T-helper 1 cell (primary cell): ENCODE measurements at regions not wholly inside any gene's neighbourhood (a gene's known extent, or its start where the extent isn't known, plus 50 kb on each side); places are given as distances from the start of the nearest gene placed in this dataset.

Experiments
- DNase-seq, 5 donors: peaks; one replicate each; pipeline ENCODE4 v3.0.0-alpha.2; 2012 to 2020

DNA sequence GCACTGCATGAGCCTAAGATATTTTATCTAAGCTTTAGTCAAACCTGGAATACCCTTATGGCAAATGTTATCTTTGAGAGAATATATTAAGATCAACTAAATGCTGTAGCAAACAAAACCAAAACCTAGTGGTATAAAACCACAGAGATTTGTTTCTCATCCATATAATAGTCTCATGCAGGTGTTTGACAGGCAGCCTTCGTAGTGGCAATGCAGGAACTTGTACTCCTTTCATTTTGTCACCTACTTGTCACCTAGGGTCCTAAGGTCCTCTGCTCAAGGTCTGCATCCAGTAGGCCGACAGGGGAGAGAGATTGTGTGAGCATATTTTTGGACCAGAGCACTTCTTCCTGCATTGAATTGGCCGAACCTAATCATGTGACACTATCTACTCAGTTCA, 352.6 kb downstream of the GPR37 start:
- DNase-seq, result no peak

DNA sequence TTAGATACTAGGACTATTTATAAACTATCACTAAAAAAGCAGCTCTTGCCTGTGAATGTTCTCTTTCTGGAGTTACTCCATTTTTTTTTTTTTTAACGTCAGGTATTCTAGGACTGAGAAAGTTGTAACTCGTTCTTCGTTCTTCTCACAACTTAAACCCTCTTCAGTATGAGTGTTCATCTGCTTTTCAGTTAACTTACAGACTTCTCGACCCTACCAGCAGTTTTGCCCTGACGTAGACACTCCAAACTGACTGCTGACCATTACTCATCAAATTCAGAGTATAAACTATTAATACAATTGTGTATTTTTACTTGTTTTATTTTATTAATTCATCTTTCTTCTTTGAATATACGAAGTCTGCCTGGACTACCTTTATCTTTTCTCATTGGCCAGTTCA, 353.1 kb downstream of the GPR37 start:
- no peak for DNase-seq

DNA sequence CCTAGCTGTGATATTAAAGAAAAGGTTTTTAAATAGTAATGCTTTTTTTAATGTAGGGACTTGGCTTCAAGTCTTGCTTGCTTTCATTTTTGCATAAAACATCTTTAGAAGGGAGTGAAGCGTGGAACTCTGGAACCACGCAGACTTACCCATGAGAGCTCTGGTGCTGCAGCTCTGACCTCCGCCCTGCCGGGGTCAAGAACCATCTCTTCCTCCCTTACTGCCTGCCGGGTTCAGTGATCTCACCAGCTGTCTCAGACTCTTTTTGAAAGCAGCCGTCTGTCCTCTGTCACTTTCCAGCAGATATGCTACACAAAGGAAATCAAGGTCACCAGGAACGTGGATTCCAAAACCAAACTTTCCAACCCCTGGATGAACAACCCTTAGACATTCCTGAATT, 353.8 kb downstream of the GPR37 start:
- no peak for DNase-seq

DNA sequence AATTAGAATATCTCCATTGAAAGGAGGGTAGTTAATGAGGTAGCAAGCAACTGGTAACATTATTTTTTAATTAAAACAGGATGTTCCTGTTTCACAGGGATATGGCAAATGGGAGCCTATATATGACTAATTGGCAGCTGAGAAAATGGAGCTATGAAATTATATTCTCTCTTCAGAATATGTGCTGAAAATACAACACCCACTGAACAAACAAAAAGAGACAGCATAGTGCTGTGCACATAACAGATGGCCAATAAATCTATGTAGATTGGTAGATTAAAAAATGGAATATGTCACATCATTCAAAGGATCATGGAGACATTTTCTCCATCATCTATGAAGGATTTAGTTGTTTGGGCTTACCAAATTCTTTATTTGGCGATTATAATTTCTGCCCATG, 362.0 kb downstream of the GPR37 start:
- DNase-seq, result no peak

DNA sequence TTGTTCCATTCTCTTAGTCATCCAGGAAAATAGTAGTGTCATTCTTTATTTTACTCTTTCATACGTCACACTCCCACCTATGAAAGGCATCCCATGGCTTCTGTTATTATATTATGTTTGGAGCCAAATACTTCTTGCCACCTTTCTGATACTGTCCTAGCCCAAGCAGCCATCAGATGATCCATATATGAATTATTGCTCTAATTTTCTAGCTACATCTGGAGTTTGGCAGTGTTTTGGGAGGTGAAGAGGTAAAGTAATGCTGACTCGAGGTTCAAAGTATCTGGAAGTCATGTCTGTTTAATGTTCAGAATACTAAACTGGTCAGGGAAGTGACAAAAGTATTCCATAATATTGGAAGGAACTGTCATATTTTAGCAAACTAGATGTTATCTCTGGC, 362.5 kb downstream of the GPR37 start:
- DNase-seq, result no peak

DNA sequence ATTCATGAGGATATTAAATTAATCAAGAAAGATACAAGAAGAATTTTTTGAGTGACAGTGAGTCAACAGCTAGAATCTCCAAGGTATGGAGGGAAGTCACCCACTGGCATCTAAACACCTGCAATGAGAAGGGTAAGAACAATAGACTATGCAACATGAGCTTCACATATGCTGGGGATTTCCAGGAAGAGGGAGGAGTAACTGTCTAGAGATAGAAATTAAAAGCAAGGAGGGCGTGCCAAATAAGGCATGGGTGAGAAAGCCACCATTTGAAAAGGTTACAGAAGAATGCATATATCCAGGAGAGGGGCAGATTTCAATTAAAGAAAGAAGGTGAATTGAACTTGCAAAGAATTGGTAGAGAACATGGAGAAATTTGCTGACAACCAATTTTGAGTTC, 365.7 kb downstream of the GPR37 start:
- DNase-seq, result no peak

DNA sequence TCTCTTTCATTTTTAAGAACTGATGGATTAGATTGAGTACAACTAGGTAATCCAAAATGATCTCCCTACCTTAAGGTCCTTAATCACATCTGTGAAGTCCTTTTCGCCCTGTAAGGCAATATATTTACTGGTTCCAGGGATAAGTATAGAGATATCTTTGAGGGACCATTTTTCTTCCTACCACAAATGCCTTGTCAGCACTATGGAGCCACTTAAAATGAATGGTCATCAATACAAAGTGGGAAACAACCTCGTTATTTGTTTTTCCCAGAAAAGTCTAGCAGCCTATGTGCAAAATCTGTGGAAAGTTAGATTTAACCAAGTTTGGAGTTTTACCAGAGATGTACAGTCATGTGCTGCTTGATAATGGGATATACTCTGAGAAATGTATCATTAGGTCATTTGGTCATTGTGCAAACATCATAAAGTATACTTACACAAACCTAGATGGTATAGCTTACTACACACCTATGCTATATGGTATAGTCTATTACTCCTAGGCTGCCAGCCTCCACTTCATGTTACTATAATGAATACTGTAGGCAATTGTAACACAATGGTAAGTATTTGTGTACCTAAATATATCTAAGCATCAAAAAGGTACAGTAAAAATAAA, 366.2 kb upstream of the TMEM229A start:
- DNase-seq, result no peak

DNA sequence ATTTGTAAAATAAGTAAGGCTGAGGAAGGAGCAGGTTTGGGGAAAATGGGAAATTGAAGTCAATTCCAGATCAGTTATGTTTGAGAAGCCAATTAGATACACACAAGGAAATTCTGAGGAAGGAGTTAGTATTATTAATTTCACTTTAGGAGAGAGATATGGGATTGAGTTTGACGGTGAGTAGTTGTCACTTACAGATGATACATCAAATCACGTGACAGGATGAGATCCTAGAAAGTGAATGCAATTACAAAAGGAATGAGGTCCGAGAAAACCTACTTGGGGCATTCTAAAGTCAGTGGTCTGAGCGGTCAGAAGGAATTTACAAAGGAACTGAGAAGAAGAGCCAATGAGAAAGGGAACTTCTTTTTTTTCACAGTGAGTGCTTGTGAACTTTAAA, 364.3 kb upstream of the TMEM229A start:
- DNase-seq, result no peak

DNA sequence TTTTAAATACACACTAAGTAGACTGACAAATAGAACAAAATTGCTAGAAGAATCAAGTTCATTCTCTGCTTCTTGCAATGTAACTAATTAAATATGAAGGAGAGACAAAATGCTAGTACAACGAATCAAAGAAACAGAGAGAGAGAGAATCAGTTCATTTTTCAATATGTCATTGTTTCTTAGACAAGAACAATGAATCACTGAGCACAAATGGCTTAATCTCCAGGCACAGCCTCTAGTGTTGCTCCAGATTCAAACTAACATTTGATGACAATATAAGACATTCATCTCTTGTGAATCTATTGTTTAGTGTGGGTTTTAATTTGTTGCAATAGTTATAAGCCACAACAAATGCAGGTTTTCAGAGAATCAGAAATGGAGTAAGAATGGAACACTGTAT, 357.4 kb upstream of the TMEM229A start:
- DNase-seq, result no peak

DNA sequence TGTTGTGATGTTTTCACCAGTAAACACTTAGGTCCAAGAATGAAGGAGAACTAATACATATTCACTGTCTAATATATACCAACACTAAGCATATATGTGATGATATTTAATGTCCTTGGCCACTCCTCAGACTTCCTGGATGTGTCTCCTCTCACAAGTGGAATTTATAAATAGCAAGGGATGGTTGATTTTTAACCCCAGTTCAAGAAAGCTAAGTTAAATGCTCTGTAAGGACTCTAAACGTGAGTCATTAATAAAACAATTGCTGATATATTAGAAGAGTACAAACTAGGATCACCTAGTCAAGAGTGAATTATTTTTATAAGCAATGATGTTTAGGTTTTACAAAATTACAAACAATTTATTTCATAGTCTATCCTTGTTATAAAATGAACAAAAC, 355.9 kb upstream of the TMEM229A start:
- no peak for DNase-seq

DNA sequence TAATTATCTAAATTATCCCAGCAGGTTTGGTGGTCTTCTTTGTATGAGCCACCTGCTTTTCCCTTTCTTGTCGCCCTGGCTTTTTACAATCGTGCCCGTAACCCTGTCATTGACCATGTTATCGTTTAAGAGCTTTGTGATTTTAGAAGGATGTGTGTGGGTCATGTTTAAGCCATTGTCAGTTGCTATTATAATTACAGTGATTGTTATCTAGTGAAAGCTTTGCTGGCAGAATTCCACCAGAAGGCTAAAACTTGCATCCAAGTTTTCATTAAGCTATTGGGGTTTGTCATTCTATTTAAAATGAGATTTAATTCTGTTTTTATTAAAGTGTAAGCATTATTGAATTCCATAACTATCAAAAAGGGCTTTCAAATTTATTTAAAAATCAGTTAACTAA, 354.2 kb upstream of the TMEM229A start:
- DNase-seq, result no peak

DNA sequence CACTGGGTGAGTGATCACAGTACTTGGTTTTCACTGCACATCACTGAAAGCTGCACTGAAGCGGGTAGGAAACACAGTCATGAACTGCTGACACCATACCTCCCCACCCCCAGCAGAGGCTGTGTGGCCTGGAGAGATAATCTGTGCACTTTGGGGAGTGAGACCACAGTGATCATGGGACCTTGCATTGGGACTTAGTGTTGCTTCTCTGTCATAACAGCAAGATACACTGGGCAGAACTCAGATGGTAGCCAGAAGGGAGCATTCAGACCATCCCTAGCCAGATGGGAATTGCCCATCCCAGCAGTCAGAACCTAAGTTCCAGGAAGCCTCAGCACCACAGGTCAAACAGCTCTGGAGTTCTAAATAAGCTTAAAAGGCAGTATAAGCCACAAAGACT, 346.4 kb upstream of the TMEM229A start:
- no peak for DNase-seq

DNA sequence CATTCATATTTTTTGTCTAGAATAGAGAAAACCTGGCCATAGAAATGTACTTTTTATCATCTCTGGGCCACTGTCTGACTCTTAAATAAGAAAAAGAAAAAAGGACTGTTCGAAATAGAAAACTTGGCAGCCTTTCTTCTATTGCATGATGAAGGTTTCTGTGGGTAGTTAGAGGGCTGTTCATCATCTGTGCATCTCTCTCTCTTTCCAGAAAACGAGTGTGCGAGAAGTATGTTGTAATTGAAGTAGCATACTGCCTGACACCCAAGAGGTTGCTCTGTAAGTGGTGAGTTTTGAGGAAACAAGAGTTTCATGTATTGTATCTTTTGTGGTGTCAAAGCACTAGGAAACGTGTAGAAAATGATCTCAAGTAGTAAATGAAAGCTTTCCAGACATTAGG, 343.2 kb upstream of the TMEM229A start:
- no peak for DNase-seq

DNA sequence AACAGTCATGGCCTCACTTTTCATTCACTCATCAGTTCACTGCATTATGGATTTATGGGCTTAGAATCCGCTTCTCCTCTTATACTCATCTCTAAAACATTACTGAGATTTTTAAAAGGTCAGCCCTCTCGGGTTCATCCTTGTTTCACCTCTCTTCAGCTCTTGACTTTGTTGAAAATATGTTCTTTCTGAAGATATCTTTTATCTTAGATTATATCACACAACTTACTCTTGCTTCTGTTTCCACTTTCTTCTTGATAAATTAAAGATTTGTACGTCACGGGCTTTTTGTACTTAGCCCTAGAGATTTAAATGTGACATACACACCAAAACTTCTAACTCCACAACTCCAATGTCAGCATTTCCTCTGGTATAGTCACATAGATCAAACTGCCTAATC, 342.5 kb upstream of the TMEM229A start:
- DNase-seq, result no peak

DNA sequence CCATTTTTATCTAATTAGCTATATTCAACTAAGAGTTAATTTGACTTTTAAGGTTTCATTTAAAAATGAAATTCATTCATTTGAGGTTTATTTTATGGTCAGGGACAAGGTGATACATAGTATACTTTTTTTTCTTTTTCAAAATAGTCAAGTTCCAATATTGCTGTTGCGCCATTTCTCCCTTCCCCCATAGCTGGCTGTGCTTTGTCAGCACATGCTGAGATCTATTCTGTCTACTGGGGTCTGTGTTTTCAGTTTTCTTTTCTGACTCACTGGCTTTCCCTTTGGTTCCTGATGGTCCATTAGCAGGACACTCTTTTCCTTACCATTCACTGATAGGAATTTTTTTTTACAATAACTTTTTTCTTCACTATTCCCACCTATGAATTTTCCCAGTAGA, 336.4 kb upstream of the TMEM229A start:
- DNase-seq, result no peak

DNA sequence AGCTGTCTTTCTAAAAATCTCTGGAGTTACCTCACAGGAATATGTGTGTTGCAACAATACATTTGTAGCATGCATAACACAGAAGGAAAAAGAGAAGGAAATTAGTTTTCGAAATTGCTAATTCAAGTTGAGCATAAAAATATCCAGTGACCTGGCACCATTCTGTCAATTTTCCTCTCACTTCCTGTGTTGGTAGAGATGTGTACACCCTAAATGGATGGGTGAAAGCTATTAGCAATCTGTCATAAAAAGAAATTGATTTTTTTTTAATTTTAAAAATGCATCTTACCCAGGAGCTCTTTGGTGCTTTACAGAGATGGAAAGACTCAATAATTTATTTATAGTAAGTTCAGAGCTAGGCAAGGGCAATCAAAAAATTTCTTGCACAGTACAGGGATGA, 333.3 kb upstream of the TMEM229A start:
- DNase-seq, result no peak

DNA sequence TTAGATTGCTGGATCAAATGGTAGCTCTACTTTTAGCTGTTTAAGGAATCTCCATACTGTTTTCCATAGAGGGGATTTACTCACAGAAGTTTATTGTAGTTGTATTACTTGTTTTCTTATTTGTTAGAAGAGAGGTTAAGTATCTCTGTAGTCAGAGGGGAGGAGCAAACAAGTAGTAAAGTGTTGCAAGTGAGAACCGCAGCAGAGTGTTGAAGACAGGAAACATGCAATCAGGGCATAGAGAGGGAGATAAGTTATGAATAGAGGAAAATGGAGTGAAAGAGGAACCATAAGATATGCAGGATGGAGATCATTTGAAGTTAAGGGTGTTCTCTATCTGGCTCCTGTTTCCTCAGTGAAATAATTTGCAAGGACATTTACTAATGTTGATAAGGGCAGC, 331.4 kb upstream of the TMEM229A start:
- DNase-seq, result no peak

DNA sequence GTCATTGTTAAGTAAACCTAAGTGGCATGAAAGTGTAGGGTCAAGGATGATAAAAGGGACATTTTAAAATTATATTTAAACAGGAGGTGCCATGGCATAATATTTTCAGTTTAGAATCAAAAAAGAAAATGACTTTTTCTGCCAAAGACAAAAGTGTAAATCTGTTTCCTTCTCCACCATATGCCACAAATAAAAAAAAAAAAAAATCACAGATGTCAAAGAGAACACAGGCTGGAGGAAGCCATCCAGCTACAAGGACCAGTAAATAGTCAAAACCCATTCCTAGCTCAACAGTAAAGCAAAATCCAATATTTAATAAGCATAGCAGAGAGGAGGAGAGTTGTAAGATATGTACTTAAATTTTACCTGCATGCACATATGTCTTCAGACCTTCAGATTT, 321.3 kb upstream of the TMEM229A start:
- DNase-seq, result no peak

DNA sequence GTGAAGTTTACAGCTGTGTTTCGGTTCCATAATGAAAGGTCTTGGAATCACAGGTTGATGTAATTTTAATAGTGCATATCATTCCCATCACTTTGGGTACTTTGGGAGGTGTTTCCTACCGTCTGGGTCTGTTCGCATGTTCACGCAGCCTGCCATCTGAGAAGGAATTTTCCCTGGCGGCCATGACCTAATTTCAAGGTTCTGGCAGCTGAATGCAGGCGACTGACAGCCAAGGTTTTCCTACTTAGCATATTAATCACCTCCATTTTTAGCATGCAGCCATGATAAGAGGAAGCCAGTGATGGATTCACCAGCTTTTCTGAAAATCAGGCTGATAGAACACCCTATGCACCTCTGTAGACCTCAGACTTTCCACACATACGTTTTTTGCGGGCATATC, 319.1 kb upstream of the TMEM229A start:
- DNase-seq, result no peak

DNA sequence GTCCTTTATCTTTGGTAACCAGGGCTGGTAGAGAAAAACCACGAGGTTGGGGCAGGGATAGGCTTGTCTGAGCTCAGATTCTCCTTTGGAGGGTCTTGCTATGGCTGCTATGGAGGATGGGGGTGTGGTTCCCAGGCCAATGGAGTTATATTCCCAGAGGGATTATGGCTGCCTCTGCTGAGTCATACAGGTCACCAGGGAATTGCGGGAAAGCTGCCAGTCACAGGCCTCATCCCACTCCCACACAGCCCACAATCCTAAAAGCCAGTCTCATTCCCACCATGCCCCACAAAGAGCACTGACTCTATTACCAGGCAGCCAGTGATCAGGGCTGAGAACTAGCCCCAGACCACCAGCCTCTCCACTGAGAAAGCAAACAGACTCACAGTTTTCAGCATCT, 316.6 kb upstream of the TMEM229A start:
- no peak for DNase-seq

DNA sequence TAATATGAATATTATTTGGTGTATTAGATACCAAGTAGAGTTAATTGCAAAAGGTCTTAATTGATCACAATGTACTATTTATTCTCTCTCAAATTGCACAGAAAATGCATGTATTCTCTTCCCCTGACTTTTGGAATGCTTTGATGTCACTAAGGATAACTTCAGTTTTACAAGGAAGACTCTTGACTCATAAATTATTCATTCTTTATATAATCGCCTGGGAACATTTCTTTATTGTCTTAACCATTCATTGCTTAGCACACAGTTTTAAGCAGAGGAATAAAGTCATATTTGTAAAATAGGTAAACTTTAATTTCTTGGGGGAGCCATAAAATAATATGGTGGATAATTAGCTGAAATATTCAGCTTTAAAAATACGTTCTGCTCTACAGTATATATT, 306.0 kb upstream of the TMEM229A start:
- no peak for DNase-seq

DNA sequence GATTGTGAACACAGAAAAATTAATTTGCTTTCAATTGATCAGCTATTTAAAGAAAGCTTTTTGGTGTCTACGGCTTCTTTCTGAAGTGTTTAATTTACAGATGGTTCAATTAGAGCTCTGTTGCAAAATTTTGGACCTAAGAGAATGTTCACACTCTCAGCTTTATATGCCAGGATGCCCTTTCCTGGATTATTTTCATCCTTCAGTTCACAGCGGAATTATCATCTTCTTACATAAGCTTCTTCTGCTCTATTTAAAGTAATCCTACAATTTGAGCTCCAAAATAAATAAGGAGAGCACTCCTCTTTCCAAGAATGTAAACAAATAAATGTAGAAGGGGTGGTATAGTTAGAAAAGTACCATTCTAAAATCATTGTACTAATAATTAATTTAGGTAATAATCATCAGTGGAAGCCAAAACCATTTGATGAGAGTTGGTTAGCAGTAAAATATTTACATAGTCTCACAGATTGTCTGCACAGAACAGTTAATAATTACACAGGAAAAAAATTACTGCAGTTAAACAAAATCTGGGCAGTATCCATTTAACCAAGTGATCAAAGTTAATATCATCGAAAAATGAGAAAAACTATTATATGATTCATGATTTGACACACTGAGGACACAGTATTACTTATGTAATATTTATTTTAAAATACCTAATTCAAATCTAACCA, 298.0 kb upstream of the TMEM229A start:
- no peak for DNase-seq

DNA sequence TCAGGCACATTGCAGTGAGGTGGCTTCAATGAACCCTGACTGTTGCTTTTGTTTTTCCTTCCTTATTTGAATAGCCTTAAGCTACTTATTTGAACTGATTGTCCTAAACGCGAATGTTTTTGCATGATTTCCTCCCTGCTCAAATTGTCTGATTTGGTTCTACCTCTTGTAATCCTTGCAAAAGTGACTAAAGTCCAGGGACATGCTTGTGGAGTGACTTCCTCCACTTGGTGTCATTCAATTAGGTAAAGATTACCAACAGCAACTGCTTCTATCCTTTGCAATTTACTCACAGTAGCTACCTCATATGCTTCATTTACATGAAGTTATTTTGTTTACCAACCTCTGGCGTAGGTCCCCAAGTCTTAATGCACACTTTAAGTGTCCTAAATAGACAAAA, 295.9 kb upstream of the TMEM229A start:
- no peak for DNase-seq

DNA sequence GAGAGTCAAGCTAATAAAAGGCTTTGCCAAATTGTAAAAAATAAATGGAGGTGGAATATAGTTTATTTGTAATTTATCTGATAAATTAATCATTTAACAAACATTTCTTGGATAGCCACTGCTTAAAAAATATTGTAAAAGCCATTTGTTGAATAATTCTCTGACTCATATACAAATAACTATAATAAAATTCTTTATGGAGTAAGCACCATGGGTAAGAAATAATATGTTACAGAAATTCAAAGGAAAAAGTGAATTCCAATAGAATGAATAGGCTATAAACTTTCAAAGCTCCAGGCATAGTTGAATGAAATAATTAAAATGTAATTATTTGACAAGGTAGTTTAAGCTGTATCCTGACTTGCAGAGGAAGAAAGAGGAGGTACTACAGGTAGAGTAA, 291.4 kb upstream of the TMEM229A start:
- DNase-seq, result no peak

DNA sequence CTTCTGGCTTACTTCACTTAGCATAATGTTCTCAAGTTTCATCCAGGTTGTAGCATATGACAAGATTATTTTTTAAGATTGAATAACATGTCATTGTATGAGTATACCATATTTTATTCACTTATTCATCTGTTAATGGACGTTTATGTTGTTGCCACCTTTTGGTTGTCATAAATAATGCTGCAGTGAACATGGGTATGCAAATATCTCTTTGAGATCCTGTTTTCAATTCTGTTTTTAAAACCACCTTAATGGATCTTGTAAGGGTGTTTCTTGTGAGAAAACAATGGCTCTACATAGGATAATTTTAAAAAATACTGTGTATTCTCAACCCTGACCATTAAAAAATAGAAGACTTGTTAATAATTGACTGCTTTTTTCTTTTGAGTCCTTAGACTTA, 290.7 kb upstream of the TMEM229A start:
- no peak for DNase-seq
